Kidney (tissue), 13 donors: ENCODE measurements at regions not wholly inside any gene's neighbourhood (a gene's known extent, or its start where the extent isn't known, plus 50 kb on each side); places are given as distances from the start of the nearest gene placed in this dataset.

Experiments used
- DNase-seq, 5 donors: peaks; one replicate each; pipeline ENCODE4 v3.0.0-alpha.2; 2013 to 2020
- FAIRE-seq: peaks from 2 replicates; lab custom pipeline; 2012; peaks lifted over from hg19 to GRCh38; lab: Jason Lieb, UNC
- H3K27ac ChIP-seq, 2 donors: one replicate each; pipeline ENCODE4 v1.7.0; 2013; ENCODE audit warnings: low read depth in 2 of 2, low read length in 2 of 2, inconsistent platforms in 1 of 2
- H3K27me3 ChIP-seq: one replicate; pipeline ENCODE4 v1.7.1; 2013; ENCODE audit warnings: low read length, inconsistent platforms; ENCODE audit not compliant: control insufficient read depth, insufficient read depth
- H3K36me3 ChIP-seq, 3 donors: one replicate each; pipeline versions ENCODE4 v1.7.0 to v1.7.1; 2013; ENCODE audit warnings: low read length in 3 of 3, control low read depth in 1 of 3, inconsistent platforms in 1 of 3; ENCODE audit not compliant: insufficient read depth in 3 of 3, control insufficient read depth in 2 of 3
- H3K4me1 ChIP-seq, 3 donors: one replicate each; pipeline versions ENCODE4 v1.7.0 to v1.7.1; 2013; ENCODE audit warnings: low read length in 3 of 3, inconsistent platforms in 1 of 3, low read depth in 1 of 3; ENCODE audit not compliant: control insufficient read depth in 2 of 3, insufficient read depth in 2 of 3
- H3K4me3 ChIP-seq, 3 donors: one replicate each; pipeline versions ENCODE4 v1.7.0 to v1.8.1; 2013; ENCODE audit warnings: low read length in 3 of 3, control low read depth in 1 of 3, inconsistent platforms in 1 of 3
- H3K9ac ChIP-seq, 3 donors: one replicate each; pipeline versions ENCODE4 v1.7.0 to v1.7.1; 2013; ENCODE audit warnings: low read length in 3 of 3, control low read depth in 1 of 3, inconsistent platforms in 1 of 3
- H3K9me3 ChIP-seq, 3 donors: one replicate each; pipeline versions ENCODE4 v1.7.0 to v1.7.1; 2013; ENCODE audit warnings: low read length in 3 of 3, control low read depth in 1 of 3, inconsistent platforms in 1 of 3; ENCODE audit not compliant: control insufficient read depth in 2 of 3, insufficient read depth in 1 of 3
- CTCF ChIP-seq: IDR thresholded peaks from 3 replicates; pipeline ENCODE4 v1.5.1; 2012; ENCODE audit warnings: mild to moderate bottlenecking, moderate library complexity, borderline replicate concordance; ENCODE audit not compliant: insufficient read depth; ENCODE audit errors: extremely low read depth
- intact Hi-C: fragments of 100-400 bp; cut with DNase I; formaldehyde crosslinking; loops from one replicate; pipeline ENCODE4 v1.11.1; 2022
- donor health status: control.
- donor health status: control.
- donor health status: control.
- donor health status: control.
- donor health status: control.
- donor health status: DM: yes; HTN: yes; CAD: no.
- donor health status: Normal renal cell carcinoma (clear cell type).

GRCh38 chr12:4080213-4080612, 193.3 kb upstream of the CCND2 start:
- DNase-seq (no peak), FAIRE-seq (no peak)
- intact Hi-C loops: no loop called here
- no peaks in the 10 kb centered on the region for H3K9me3 ChIP-seq
- no peaks in the 10 kb centered on the region for H3K4me1 ChIP-seq
- no peaks in the 10 kb centered on the region for H3K27me3 ChIP-seq
- no peaks in the 10 kb centered on the region for H3K36me3 ChIP-seq
- no peak for TF ChIP-seq CTCF
- no peak overlapping the region for H3K9ac ChIP-seq
- no peak overlapping the region for H3K4me3 ChIP-seq
- no peak overlapping the region for H3K27ac ChIP-seq

- H3K27ac ChIP-seq: no peak overlapping the region
- no peak overlapping the region for H3K9ac ChIP-seq
- no peak overlapping the region for H3K4me3 ChIP-seq
- no peaks in the 10 kb centered on the region for H3K4me1 ChIP-seq
- no peaks in the 10 kb centered on the region for H3K36me3 ChIP-seq
- no peaks in the 10 kb centered on the region for H3K9me3 ChIP-seq
- intact Hi-C loops: no loop called here
- no peak for TF ChIP-seq CTCF
- H3K27me3 ChIP-seq: no peaks in the 10 kb centered on the region
- FAIRE-seq (no peak), DNase-seq (no peak)
Observed at GRCh38 chr12:4074129-4074528, 199.4 kb upstream of the CCND2 start.

GRCh38 chr12:4069670-4070010, 196.4 kb upstream of the PARP11 start:
- no peak for TF ChIP-seq CTCF
- Histone ChIP-seq H3K36me3 (no peaks in the 10 kb centered on the region), H3K27me3 (no peaks in the 10 kb centered on the region), H3K4me3 (no peak overlapping the region), H3K9ac (no peak overlapping the region), H3K27ac (no peak overlapping the region), H3K4me1 (no peaks in the 10 kb centered on the region), H3K9me3 (no peaks in the 10 kb centered on the region)
- intact Hi-C loops: no loop called here
- no peak for FAIRE-seq
- no peak for DNase-seq

- Histone ChIP-seq H3K9me3 (no peaks in the 10 kb centered on the region), H3K4me3 (no peak overlapping the region), H3K4me1 (no peaks in the 10 kb centered on the region), H3K36me3 (no peaks in the 10 kb centered on the region), H3K27me3 (no peaks in the 10 kb centered on the region), H3K9ac (no peak overlapping the region), H3K27ac (no peak overlapping the region)
- intact Hi-C loops: no loop called here
- no peak for TF ChIP-seq CTCF
- DNase-seq (no peak), FAIRE-seq (no peak)
Observed at GRCh38 chr12:4068981-4069669, 195.9 kb upstream of the PARP11 start.
